Testis (tissue), 2 donors: ENCODE measurements at regions not wholly inside any gene's neighbourhood (a gene's known extent, or its start where the extent isn't known, plus 50 kb on each side); places are given as distances from the start of the nearest gene placed in this dataset.

Experiments used
- DNase-seq: peaks from one replicate; pipeline ENCODE4 v3.0.0-alpha.2; 2019
- H3K27ac ChIP-seq, 2 donors: fragments of 200-600 bp; sonication (generic); one replicate each; pipeline ENCODE4 v1.5.1; 2019
- H3K27me3 ChIP-seq: fragments of 200-600 bp; sonication (generic); one replicate; pipeline ENCODE4 v1.5.1; 2019
- H3K36me3 ChIP-seq: fragments of 200-600 bp; sonication (generic); one replicate; pipeline ENCODE4 v1.5.1; 2017; ENCODE audit warnings: low read depth; ENCODE audit errors: missing control alignments
- H3K4me1 ChIP-seq: fragments of 200-600 bp; sonication (generic); one replicate; pipeline ENCODE4 v1.5.1; 2019
- H3K4me3 ChIP-seq, 2 donors: fragments of 200-600 bp; sonication (generic); one replicate each; pipeline ENCODE4 v1.5.1; 2017 to 2019
- H3K9me3 ChIP-seq: fragments of 200-600 bp; sonication (generic); one replicate; pipeline ENCODE4 v1.5.1; 2017
- CTCF ChIP-seq, 3 experiments: fragments of 450-650 bp in 2 of 3; fragments of 200-600 bp in 1 of 3; sonication (generic) in 1 of 3; IDR thresholded peaks; one replicate each; pipeline ENCODE4 v1.5.1; 2016 to 2019; ENCODE audit warnings: antibody characterized with exemption in 3 of 3, mild to moderate bottlenecking in 2 of 3, moderate library complexity in 1 of 3
- POLR2A ChIP-seq: fragments of 450-650 bp; IDR thresholded peaks from one replicate; pipeline ENCODE4 v1.6.1; 2017; ENCODE audit warnings: antibody characterized with exemption, mild to moderate bottlenecking, moderate library complexity
- WGBS, 2 donors: methylation state at CpG; one replicate each; pipeline ENCODE4 v1.1.5; 2018; 5-methylcytosine and 5-hydroxymethylcytosine counted together
- intact Hi-C: fragments of 100-400 bp; cut with DNase I; formaldehyde crosslinking; loops from one replicate; pipeline ENCODE4 v1.15.1; 2023; ENCODE audit warnings: low total_unique reads

- no peaks in the 10 kb centered on the region for H3K36me3 ChIP-seq
- H3K4me3 ChIP-seq = no peak overlapping the region
- intact Hi-C loops = no loop called here
Measured at GRCh38 chr6:19660123-19660910, 176.9 kb upstream of the ID4 start.

GRCh38 chr6:19662911-19663310, 174.3 kb upstream of the ID4 start:
- intact Hi-C loops = no loop called here
- Histone ChIP-seq H3K9me3 (no peaks in the 10 kb centered on the region), H3K27ac (no peak overlapping the region), H3K27me3 (no peaks in the 10 kb centered on the region), H3K36me3 (no peaks in the 10 kb centered on the region), H3K4me3 (no peak overlapping the region), H3K4me1 (no peaks in the 10 kb centered on the region)
- TF ChIP-seq POLR2A = no peak
- no peak for TF ChIP-seq CTCF (IDR thresholded peaks at IDR 0.05)
- WGBS, 2 donors = 82 to 88% methylated on average over 3 of the region's 3 CpGs
- DNase-seq = no peak

More at GRCh38 chr6:19660123-19660910, 176.9 kb upstream of the ID4 start:
- Histone ChIP-seq H3K4me1 (no peaks in the 10 kb centered on the region), H3K27ac (no peak overlapping the region), H3K27me3 (no peaks in the 10 kb centered on the region), H3K9me3 (no peaks in the 10 kb centered on the region)
- TF ChIP-seq CTCF (IDR thresholded peaks at IDR 0.05) (no peak), POLR2A (no peak)
- no peak for DNase-seq
- 40 to 58% methylated on average over 2 of the region's 2 CpGs for WGBS, 2 donors

DNA sequence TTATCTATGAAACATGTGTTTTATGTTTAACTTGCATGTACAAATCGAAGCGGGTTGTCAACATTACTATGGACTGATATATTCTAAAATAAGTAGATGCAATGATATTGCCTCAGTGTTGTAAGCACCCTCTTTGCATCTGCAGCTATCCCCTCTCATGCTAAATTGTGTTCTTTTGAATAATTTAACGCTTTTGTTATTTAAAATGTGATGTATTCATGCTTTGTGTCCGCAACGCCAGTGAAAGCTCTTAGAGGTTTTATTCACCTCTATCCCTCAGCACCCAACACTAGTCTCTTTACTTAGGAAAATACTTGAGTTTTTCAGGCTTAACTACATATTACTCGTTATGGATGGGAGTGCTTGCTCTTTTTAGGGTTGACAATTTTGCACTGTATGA, 173.7 kb upstream of the ID4 start:
- Histone ChIP-seq H3K36me3 (no peaks in the 10 kb centered on the region), H3K4me3 (no peak overlapping the region), H3K27ac (no peak overlapping the region), H3K4me1 (no peaks in the 10 kb centered on the region), H3K27me3 (no peaks in the 10 kb centered on the region), H3K9me3 (no peaks in the 10 kb centered on the region)
- no peak for TF ChIP-seq CTCF (IDR thresholded peaks at IDR 0.05)
- TF ChIP-seq POLR2A = no peak
- WGBS, 2 donors = 82 to 86% methylated on average over 6 of the region's 6 CpGs
- DNase-seq = no peak
- intact Hi-C loops = no loop called here

- Histone ChIP-seq H3K27ac (no peak overlapping the region), H3K27me3 (no peaks in the 10 kb centered on the region), H3K36me3 (no peaks in the 10 kb centered on the region), H3K4me1 (no peaks in the 10 kb centered on the region), H3K4me3 (no peak overlapping the region), H3K9me3 (no peaks in the 10 kb centered on the region)
- no peak for DNase-seq
- 92 to 94% methylated on average over 7 of the region's 7 CpGs for WGBS, 2 donors
- intact Hi-C loops = no loop called here
- TF ChIP-seq POLR2A = no peak
- no peak for TF ChIP-seq CTCF (IDR thresholded peaks at IDR 0.05)
Measured at GRCh38 chr6:19664050-19664449, 173.1 kb upstream of the ID4 start.
